ENCODE measurements at regions not wholly inside any gene's neighbourhood (a gene's known extent, or its start where the extent isn't known, plus 50 kb on each side); places are given as distances from the start of the nearest gene placed in this dataset.

GRCh38 chr13:90047600-90047999 lies 1299.9 kb upstream of the MIR17HG start:
- TF ChIP-seq EZH2 (IDR thresholded peaks at IDR 0.05), result no peak
- no peak for TF ChIP-seq POLR2AphosphoS5 (IDR thresholded peaks at IDR 0.05; ENCODE audit: borderline replicate concordance, low read depth, low read length)
- no peak for TF ChIP-seq FOXP2 (optimal IDR thresholded peaks at IDR 0.05; ENCODE audit: control extremely low read depth, extremely low read length, insufficient read depth)
